CD1c-positive myeloid dendritic cell (primary cell): ENCODE measurements at regions not wholly inside any gene's neighbourhood (a gene's known extent, or its start where the extent isn't known, plus 50 kb on each side); places are given as distances from the start of the nearest gene placed in this dataset.

Experiments used
- DNase-seq: peaks from one replicate; pipeline ENCODE4 v3.0.0-alpha.2; 2016; ENCODE audit errors: extremely low spot score

DNA sequence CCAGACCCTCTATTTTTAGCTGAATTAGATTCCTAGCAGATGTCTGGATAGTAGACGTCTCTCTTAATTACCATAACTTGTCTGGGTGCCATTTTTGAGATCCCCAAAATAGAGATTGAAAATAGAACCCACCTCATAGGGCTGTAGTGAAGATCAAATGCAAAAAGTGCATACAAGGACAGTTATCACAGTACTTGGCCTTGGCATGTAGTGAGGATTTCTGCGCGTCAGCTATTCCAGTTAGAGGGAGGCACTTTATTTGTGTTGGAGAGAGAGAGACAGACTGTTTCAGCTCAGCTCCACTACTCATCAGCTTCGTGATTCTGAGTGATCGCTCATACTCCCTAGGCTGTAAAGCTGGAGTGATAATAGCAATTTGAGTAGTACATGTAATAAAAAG, 59.6 kb upstream of the CDH13 start:
- no peak for DNase-seq

DNA sequence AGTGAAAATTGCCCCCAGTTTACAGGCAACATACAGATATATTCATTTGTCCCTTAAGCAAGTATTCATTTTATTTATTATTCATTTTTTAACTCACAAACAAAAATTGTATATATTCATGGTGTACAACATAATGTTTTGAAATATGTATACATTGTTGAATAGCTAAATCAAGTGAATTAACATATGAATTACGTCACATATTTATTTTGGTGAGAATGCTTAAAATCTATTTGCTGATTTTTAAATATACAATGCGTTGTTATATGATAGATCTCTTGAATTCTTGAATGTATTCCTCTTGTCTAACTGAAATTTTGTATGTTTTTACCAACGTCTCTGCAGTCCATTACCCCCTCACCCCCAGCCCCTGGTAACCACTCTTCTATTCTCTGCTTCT, 63.4 kb upstream of the CDH13 start:
- no peak for DNase-seq

DNA sequence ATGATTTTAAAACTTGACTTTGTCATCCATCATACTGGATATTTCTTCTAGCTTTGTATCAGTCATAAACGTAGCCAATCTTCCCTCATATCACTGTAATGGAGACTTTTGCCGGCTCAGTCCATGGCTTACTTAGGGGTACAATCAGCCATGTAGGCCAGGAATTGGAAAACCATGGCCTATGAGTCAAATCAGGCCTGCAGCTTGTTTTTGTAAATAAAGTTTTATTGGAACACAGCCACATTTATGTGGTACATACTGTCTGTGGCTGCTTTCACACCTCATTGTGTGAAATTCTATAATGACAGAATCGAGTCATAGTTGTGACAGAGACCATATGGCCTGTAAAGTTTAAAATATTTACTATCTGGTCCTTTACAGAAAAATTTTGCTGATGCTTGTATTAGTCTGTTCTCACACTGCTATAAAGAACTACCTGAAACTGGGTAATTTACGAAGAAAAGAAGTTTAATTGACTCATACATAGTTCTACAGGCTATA, 64.5 kb upstream of the CDH13 start:
- DNase-seq = no peak

DNA sequence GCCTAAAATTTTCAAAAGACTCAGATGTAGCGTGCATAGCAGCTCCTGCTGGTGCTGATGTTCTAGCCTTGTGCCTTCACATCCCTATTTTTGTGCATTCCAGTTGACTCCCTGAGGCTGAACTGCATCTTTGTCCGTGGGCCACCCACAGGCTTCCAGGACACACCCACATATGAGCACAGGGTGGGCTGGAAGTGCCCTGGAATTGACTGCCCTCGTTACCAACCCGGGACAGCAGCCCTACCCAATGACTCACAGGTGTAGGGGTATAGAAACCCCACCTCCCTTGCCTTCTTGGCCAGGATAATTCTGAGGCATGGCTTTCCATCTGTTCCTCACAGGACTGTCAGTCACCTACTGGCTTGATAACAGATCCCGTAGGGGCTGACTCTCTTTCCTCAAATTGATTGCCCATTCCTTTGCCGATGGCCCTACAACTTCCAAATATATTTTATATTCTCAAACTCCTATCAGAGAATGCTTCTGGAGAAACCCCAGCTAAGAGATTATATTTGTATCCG, 65.9 kb upstream of the CDH13 start:
- no peak for DNase-seq

DNA sequence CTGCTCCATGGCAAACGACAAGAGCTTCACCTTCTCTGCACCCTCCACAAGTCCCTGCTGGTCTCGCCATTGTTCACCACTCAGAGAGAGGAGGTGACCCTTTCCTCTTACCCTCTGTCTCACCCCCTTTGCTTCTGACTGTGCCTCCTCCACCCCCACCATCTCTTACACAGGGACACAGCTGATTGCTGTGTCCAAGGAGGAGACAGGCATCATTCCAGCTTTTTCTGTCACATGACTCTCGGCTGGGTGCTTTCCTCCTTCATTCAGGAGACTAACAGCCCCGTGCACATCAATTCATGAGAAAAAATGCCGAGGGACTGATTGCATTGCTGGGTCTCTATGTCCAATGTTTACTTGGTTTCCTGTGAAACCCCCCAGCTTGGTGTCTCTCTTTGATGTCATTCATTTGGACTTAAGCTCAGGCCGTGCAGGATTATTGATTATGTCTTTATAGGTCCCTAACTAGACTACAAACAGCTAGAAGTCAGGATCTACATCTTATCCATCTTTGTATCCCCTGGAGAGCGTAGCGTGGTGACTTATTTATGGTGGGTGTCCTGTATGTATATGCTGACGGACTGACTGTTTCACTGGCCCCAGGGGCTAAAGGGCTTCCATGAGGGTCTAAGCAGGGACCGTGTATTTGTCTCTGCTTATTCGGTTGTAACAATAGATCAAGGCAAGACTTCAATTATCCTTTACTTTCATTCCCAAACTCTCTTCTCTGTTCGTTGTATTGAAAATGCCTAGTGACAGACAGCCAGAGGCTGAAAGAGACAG, 82.2 kb upstream of the CDH13 start:
- no peak for DNase-seq

DNA sequence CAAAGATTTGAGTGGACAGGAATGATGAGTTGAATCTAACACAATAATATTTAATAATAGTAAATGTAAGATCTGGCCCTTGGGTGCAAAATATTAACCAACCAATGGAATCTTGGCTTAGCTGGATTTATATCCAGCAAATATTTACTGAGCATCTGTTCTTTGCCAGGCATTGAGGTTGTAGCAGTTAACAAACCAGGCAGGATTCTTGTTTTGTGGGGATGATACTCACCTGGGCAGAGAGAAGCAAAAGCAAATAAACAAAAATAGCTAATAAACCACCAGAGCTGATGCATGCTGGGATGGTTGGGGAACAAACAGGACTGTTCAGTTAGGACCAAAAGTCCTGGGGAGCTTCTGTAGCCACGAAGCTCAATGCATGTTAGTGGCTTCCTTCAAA, 84.1 kb upstream of the CDH13 start:
- no peak for DNase-seq

DNA sequence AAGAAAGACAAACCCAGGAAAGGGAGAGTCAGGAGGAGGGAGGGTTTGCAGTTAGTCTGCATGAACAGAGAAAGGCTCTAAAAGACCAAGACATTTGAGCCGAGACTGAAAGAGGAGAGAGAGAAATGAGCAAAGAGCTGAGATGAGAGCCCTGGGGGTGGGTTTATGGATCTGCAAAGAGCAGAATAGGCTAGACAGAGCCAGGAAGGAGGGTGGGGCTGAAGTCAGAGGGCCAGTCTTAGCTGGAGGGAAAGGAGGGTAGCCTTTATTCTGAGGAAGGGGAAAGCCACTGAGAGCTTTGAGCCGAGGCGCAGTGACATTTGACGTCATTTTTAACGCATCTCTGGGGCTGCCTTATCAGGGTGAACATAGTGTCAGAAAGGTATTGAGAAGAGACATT, 85.7 kb upstream of the CDH13 start:
- no peak for DNase-seq

DNA sequence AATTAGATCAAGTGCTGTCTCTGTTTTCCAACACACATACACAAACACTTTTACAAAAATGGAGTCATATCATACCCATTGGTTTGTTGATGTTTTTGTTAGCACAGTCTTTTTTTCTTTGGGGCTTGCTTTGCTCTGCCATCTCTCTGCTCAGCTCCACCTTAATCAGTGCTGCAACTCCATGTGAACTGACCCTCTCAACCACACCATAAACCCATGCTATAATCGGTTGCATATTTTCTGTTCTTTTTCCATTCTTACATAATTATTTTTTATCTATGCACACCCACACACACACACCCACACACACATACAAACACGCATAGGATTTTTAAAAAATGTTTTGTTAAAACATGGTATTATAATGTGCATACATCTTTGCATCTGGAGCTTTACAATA, 91.0 kb upstream of the CDH13 start:
- no peak for DNase-seq

DNA sequence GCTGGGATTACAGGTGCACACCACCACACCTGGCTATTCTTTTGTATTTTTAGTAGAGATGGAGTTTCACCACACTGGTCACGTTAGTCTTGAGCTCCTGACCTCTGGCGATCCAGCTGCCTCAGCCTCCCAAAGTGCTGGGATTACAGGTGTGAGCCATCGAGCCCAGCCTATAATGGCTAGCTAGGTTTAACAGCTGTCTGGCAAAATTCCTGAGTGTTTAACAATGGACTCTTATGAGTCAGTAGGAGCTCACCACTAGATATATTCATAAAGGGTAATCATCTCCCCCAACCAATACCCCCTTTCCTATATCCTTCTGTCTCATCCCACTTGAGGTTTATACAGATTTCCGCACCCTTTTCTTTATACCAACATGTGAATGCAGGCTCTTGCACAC, 91.5 kb upstream of the CDH13 start:
- DNase-seq = no peak

DNA sequence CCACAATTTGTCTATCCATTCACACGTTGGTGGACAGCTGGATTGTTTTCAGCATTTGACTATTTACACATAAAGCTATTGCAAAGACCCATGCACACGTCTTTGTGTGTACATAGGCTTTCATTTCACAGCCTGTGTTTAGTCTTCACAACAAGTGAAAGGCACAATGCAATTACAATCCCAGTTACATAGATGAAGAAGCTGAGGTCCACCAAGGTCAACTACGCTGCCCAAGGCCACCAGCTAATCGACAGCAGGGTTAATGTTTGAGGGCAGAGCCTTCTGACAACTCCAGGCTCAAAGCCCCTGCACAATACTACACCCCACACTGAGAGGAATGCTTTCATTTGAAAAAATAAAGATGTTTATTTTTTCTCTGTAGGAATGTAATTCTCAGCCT, 93.6 kb upstream of the CDH13 start:
- no peak for DNase-seq

DNA sequence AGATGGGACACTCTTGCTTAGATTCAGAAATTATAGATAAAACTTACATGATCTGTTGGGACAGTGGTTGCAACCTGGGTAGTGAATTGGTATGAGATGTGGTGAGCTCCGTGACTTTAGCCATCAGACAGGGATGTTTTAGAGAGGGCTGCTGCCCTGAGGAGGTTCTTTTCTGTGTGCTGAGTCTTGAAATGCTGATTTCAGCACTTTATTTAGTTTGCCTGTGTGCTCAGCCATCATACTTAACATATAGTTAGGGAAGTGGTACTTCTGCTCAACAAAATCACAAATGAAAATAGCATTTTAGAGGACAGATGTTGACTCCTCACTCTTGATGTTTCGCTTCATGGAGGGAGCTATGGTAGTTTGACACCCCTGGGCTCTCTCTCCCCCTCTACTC, 95.9 kb upstream of the CDH13 start:
- DNase-seq = no peak

DNA sequence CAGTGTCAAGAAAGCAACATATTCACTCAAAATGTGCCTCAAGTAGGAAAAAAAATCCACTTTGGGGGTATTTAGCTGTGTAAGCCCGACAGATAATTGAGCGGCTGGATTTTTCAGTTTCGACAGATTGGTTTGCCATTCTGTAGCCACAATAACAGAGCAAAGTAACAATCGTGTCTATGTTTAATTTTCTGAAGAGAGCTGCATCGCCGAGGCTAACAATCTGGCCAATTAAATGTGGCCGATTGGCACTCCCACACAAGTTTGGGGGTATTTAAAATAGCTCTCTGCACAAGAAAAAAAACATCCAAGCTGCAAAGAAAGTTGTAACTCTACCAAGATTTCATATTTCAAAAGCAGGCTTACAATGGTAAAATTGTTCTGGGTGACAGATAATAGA, 99.7 kb upstream of the CDH13 start:
- DNase-seq = no peak

DNA sequence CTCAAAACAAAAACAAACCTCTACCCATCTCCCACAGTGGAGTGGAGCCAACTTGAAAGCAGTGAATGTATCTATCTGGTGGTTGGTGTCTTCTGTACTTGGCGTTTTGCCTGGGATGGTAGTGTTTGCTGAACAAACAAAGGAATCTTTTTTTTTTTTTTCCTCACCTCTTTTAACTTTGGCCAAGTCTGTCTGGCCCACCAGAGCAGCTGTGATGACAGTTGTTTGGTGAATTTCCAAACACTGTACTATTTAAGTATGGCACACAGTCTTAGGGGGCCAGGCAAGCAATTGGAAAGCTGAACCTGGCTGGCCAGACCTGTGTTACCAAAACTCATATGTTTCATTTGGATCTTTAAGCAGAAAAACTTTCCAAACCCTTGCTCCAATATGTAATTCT, 101.8 kb upstream of the CDH13 start:
- no peak for DNase-seq

DNA sequence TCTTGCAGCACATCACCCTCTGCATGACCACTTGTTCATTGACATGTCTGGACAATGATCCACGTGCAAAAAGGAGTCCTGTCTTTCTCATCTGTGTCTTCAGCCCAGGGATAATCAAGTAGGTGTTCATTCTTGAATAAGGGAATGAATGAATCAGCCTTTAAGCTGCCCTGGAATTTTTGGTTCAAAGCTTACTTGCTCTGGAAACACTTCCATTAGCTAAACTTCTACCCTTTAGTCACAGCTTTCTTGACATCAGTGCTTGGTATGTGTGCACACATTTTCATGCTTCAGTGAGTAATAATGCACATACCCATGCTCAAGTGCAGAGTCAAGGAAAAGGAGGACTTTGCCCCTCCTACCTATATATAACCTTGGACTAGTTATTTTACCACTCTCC, 103.0 kb upstream of the CDH13 start:
- DNase-seq = no peak

DNA sequence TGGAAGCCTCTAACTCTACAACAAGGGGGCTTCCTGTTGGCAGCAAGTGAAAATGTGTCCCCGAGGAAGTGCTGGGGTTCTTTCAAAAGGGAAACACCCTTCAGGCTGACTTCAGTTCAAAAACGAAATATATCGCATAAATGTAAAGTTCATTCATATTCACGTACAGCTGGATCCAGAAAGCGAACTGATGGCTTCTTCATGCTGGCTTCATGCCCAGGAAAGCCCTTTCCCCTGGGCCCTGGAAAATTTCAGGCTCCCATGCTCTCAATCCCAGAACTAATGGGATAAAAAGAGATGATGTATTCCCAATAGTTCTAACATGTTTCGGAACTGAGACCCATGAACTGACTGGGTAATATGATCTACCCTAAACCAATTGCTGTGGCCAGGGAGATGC, 104.7 kb upstream of the CDH13 start:
- DNase-seq = no peak

DNA sequence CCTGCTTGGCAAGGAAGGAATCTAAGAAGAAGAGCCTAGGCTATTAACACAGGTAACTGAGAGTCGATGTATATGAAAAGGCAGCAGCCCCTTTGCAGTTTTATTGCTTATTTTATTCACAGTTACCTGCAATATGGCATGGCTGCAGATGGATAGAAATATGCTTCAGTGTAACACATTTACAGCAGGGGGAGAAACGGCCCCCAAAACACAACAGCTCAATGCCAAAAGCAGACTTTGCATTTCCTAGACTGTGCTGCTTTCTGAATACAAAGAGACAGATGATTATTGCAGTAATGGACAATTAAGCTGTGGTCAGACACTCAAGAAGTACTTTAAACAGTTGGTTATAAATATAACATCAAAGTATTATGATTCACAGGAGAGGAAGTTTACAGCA, 108.0 kb upstream of the CDH13 start:
- DNase-seq = no peak

DNA sequence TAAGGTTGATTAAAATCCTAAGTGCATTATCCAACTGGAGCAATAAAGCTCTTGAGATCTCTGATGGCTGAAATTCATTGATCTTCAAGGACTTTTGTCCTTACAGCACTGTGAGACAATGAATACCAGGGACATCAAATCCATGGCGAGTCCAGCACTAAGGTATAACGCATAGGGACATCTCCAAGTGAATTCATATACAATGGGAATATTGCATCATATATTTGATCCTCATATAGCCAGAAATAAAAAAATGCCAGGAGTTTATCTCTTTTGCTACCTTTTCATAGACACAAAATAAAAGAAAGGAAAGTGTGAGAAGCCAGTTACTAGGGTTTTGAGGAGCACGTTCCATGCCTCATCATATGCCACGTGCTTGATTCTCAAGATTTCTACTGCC, 112.5 kb upstream of the CDH13 start:
- DNase-seq = no peak

DNA sequence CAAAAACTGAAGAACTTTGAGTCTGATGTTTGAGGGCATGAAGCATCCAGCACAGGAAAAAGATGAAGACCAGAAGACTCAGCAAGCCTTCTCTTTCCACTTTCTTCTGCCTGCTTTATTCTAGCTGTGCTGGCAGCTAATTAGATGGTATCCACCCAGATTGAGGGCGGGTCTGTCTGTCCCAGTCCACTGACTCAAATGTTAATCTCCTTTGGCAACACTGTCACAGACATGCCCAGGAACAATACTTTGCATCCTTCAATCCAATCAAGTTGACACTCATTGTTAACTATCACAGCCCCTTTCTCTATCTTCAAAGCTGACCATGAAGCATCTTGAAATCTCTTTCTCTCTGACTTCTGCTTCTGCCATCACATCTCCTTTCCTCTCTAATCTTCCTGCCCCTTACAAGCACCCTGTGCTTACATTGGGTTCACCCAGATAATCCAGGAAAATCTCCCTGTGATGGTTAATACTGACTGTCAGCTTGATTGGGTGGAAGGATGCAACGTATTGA, 115.9 kb upstream of the CDH13 start:
- no peak for DNase-seq

DNA sequence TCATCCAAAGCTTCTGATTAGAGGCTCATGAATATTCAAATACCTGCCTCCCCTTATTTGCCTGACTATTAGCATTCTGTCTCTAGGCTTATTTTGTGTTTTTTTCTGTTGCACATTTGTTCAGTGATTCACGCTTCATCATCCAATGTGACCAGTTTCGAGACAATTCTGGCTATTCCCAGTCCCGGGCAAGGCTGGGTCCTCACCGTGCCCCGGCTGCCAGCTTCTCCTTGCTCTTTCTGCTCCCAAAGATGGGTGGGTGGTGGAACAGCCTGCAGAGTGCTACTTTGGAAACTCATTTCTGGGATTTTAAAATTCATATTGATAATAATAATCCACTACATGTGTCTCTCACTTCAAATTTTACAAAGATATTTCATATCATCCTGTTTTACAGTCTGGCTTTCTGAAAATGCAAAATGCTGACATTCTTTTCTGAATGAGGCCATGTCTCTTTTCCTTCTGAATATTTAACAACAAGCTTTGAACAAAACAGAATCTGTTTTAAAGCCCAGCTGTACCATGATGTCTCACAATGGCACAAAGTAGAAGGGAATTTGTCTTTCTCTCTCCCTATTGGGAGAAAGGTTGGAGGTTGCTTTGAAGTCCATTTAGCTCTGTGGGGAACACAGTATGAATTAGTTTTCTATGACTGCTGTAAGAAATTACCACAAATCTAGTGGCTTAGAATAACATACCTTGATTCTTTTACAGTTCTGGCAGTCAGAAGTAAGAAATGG, 116.9 kb upstream of the CDH13 start:
- DNase-seq = no peak

DNA sequence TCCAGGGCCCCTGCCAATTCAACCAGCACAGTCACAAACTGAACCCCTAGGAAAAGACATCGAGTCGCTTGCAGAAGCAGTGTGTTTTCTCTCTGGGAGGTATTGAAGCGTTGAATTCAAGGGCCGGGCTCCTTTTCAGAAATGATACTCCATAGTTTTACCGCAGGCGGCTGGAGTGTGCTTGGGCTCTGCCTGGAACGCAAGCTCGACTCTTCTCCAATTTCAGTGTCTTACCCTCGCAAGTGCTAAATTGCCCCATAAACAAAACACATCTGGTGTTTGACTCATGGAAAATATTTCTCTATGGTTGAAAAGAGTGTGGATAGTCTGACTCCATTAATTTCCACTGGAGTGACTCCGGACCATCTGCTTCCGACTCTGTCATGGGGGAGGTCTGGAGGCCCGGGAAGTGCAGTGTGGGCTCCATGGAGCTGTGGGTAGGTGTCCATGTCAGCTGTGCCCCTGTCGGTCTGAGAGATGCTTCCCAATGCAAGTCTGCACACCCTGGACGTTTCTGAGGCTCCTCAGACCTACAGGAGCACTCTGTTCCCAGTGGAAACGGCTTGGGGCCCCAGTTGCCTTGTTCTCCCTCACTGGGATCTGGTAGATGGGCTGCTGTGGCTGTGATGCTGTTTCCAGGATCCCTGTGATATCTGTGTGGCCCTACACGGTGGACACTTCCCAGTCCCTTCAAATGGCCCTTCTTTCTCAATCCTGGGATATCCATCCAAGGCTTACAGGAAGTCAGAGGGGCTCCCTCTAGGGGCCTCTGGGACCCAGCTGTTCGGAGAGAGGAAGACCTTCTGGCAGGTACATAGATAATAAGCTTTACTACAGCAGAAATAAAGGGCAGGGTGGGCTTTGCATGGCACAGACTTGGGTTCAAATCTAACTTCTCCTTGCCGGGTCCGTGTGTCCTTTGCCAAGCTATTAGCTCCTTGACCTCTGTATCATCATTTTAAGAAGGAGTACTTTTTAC, 119.8 kb upstream of the CDH13 start:
- DNase-seq = no peak

DNA sequence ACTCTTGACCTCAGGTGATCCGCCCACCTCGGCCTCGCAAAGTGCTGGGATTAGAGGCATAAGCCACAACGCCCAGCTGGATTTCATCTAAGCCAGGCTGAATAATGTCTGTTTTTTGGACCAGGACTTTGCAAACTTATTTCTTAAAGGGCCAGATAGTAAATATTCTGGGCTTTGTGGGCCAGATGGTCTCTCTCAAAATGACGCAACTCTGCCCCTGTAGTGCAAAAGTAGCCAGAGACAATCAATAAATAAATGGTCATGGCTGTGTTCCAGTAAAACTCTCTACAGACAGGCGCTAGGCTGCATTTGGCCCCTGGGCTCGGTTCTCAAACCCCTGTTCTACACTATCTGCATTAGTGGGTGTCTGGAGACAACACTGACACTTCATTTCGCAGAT, 121.9 kb upstream of the CDH13 start:
- DNase-seq = no peak

DNA sequence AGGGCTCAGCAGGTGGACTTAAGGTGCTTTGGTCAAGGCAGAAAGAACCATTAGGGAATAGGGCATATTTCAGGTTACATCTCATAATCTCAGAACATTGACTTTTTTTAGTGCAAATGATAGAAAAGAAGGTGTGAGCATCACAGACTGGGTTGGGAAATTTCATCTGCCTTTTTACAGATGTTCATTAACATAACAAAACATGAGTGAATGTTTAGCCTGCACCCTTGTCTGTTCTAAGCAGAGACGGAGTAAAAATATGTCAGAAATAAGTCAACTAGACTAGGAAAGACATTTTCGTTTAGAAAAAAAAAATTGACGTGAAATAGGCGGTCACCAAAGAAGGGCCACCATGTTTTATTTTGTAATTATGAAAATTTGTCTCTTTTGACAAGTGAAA, 127.5 kb upstream of the CDH13 start:
- no peak for DNase-seq
